DMS53 (cell line): ENCODE measurements at regions not wholly inside any gene's neighbourhood (a gene's known extent, or its start where the extent isn't known, plus 50 kb on each side); places are given as distances from the start of the nearest gene placed in this dataset.
"Not testable (repeated sequence)": the region's sequence is repeated elsewhere in the genome, so short reads cannot be mapped to it uniquely, and the experiment has no call there.

ENCODE experiments used
- DNase-seq: peaks from one replicate; lab custom pipeline; 2025; lab: John Stamatoyannopoulos, UW

DNA sequence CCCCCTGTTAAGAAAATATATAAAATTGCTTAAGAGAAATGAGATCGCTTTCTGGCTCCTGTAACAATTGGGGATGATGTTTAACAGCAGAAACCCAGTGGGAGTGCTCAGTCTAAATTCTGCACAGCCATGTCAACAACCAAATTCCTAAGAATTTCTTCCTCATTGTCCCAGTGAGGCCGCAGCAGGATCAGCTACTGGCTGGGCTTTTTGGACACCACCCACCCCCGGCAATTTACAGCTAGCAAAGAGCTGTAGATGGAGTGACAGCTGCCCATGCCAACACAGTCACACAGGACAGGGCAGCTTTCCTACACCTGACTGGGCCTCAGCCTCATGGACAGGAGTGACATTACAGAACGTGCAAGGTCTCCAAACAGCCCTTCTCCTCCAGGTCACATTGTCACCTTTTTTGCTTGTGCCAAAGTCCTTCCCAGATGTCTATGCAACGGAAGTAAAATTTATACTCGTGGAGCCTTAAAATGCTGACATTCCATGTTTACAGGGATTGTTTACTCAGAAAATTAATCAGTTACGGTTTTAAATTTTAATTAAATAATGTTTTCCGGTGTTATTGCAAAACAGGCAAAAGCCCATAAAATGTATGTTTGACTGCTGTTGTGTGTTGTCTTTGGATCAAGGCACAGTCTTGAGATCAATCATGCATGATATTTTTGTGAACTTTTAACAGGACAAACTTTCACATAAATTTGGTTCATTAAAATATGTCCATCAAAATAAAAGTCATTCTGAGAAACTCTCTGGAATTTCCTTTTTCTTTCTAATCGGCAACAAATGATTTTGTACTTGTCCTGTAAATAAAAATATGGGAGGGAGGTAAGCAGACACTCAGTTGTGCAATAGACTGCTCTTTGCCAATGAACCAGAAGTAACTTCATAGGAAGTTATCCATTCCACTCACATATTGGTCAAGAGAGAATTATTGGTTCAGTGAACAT is 943.2 kb downstream of the MCTP2 start:
- no peak for DNase-seq

DNA sequence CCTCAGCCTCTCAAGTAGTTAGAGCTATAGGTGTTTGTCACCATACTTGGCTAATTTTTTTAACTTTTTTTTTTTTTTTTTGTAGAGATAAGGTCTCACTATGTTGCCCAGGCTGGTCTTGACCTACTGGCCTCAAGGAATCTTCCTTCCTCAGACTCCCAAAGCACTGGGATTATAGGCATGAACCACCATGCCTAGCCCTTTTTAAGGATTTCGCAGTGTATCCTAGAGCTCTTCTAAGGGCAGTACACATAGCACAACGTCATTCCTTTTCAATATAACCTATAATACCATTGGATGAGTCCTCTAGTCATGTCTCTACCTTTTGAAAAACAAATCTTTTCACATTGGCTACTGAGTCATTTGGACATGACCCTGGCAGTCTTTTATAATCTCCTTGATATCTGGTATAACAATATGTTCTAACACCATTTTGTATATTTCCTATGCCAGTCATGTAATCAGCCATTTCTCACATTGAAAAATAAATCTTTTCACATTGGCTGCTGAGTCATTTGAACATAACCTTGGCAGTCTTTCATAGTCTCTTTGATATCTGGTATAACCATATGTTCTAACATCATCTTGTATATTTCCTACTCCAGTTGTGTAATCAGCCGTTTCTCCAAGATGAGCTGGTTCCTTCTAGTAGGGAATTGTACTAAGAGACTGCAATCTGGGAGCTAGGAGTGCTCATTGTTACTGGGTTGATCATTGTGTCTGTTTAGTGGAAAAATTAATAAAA is 944.7 kb downstream of the MCTP2 start:
- DNase-seq, result no peak

DNA sequence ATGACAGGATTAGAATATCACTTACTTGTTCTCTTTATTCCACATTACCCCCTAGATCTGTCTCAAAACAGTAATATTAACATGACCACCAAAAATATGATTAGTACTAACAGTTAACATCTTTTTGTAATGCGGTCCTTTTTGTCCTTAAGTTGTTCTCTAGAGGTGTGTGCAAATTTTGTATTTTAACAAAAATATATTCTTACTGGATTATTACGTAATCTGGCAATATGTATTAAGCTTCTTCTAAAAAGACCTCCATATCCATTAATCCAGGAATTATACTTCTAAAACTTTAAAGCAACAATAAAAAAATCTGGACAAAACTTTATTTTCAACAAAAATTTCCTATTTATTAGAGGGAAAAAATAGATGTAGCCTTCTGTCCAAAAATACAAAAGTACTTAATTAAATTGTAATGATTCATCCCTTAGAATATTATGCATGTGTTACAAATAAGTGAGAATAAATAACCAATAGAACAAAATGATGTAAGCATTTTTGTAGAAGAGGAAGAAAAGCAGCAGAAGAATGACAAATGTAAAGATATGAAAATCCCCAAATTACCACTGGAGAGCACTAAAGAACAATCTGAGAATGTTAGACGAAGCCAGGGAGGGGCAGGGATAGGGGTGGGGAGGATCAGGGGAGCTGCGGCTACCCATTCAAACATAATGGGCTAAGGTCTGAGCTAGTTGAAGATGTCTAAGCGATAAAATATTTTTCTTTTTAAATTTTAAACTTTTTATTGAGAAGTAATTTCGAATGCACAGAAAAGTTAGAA is 945.6 kb downstream of the MCTP2 start:
- no peak for DNase-seq

DNA sequence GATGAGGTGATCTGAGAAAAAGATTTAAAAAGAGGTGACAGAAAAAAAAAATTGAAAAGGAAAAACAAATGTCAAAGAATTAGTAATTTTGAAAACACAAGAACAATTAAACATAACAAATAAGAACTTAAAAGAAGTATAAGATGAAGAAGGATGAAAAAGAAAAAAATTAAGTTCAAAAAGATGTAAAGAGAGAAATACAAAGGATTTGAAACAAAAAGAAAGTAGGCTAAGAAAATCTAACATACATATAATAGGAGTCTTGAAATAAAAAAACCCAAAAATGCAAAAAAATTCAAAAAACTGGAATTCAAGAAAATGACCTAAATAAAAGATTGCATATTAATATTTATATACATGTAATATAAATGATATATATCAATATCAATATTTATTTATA is 949.2 kb downstream of the MCTP2 start:
- no peak for DNase-seq

DNA sequence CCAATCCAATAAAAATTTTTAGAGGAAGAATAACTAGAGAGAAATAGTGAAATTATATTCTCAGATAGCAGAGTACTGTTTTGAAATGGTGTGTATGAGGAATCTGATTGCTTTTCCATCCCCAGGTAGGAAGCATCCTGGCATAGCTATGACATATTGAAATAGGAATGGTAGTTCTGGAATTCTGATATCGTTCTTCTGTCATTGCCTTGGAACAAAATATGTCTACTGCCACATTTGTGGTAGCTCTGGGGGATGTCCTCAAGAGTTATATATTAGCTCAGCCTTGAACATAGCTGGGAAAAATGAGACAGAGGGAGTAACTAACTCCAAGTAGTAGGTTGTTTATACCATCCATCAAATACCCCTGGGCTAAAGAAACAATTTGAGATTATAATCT is 950.7 kb downstream of the MCTP2 start:
- no peak for DNase-seq

DNA sequence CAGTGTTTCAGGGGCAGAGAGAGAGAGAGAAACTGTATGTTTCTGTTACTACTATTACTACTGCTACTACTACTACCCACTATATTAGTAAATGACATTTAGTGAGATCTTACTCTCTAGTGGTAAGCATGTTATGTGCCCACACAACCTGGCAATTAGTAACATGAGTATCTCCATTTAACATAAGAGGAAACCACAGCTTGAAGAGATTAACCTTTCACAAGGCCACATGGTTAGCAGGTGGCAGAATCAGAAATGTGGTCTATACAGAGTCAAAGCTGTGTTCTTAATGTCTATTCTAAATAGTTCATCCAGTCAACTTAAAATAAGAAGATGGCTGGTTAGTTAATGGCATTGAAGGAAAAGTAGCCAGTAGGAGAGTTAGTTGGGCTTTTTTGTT is 961.6 kb downstream of the MCTP2 start:
- DNase-seq, result no peak

DNA sequence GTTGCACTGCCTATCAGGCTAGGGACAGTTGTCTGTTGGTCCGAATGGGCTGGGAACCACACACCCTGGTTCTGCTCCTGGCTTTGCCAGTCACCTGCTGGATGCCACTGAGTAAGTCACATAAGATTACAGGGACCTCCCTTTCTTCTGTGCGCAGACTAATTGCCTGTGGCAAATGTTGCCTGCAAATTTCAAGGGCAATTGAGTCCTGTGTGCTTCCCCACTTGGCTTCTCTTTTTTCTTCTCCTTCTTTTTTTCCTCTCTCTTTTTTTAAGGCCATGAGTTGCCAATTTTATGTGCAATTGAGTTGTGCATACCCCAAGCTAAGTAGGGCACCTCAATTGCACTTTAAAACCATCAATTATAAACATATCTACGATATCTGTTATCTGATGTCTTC is 963.4 kb downstream of the MCTP2 start:
- no peak for DNase-seq

DNA sequence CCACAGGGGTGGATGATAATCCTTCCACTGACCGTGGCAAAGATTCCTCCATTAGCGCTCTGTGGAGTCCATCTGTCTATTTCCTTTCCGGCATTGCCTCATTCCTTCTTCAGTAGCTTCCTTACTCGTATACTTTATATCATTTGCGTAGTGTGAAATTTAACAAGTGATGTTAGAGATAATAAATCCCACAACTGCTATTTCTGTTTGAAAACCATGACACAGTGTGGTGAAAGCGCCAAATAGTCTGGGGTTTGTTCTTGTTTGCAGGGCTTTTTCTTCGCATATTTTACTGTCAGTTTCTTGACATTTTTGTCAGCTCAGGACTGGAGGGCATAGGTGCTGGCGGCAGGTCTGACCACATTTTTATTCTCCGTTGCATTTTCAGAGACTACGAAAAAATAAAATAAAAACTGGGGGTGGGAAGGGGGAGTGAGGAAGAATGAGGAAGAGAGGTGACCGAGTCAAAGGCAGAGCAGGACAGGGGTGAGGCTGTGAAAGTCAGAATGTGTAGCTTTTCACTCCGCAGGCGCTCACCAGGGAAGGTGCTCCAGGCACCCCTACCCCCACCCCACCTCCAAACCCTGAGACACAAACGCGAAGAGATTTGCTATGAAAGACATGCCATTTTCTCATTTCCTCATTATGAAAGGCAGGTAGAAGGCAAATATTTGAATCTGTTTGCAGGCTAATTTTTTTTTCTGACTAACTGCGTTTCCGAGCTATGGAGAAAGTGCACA is 965.0 kb downstream of the MCTP2 start:
- no peak for DNase-seq

DNA sequence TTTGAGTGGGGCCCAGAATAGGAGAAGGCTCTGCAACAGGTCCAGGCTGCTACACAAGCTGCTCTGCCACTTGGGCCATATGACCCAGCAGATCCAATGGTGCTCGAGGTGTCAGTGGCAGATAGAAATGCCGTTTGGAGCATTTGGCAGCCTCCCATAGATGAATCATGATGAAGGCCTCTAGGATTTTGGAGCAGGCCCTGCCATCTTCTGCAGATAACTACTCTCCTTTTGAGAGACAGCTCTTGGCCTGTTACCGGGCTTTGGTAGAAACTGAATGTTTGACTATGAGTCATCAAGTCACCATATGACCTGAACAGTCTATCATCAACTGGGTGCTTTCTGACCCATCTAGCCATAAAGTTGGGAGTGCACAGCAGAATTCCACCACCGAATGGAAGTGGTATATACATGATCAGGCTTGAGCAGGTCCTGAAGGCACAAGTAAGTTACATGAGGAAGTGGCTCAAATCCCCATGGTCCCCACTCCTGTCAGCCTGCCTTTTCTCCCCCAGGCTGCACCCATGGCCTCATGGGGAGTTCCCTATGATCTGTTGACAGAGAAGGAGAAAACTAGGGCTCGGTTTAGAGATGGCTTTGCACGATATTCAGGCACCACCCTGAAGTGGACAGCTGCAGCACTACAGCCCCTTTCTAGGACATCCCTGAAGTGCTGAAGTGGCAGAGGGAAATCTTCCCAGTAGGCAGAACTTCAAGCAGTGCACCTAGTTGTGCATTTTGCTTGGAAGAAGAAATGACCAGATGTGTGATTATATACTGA is 971.4 kb downstream of the MCTP2 start:
- no peak for DNase-seq

DNA sequence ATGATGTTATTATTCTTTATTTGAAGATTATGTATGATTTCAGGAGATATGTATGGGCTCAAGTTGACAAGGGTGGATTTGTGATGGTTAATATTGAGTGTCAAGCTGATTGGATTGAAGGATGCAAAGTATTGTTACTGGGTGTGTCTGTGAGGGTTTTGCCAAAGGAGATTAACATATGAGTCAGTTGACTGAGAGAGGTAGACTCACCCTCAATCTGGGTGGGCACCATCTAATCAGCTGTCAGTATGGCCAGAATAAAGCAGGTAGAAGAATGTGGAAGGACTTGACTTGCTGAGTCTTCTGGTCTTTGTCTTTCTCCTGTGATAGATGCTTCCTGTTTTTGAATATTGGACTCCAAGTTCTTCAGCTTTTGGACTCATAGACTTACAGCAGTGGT is 973.7 kb downstream of the MCTP2 start:
- no peak for DNase-seq

DNA sequence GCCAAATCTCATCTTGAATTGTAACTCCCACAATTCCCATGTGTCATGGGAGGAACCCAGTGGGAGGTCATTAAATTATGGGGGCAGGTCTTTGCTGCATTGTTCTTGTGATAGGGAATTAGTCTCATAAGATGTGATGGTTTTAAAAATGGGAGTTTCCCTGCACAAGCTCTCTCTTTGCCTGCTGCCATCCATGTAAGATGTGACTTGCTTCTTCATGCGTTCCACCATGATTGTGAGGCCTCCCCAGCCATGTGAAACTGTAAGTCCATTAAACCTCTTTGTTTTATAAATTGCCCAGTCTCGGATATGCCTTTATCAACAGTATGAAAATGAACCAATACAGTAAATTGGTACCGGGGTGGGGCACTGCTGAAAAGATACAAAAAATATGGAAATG is 974.5 kb downstream of the MCTP2 start:
- not testable (repeated sequence) for DNase-seq

DNA sequence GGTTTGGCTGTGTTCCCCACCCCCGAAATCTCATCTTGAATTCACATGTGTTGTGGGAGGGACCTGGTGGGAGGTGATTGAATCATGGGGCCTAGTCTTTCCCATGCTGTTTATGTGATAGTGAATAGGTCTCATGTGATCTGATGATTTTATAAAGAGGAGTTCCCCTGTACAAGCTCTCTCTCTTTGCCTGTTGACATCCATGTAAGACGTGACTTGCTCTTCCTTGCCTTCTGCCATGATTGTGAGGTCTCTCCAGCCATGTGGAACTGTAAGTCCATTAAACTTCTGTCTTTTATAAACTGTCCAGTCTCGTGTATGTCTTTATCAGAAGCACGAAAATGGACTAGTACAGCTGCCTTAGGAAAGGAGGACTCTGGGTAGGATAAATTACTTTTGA is 976.7 kb downstream of the MCTP2 start:
- no peak for DNase-seq

DNA sequence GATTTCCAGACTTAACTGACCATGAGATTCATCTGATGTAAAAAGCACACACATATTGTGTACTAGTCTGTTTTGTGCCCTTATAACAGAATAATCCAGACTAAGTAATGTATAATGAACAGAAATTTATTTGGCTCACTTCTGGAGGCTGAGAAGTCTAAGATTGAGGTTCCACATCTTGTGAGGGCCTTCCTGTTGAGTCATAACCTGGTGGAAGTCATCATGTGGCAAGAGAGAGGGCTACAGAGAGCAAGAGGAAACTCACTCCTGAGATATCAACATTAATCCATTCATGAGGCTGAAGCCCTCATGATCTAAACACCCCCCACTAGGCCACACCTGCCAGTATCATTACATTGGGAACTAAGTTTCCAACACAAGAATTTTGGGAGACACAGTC is 977.6 kb downstream of the MCTP2 start:
- DNase-seq, result no peak

DNA sequence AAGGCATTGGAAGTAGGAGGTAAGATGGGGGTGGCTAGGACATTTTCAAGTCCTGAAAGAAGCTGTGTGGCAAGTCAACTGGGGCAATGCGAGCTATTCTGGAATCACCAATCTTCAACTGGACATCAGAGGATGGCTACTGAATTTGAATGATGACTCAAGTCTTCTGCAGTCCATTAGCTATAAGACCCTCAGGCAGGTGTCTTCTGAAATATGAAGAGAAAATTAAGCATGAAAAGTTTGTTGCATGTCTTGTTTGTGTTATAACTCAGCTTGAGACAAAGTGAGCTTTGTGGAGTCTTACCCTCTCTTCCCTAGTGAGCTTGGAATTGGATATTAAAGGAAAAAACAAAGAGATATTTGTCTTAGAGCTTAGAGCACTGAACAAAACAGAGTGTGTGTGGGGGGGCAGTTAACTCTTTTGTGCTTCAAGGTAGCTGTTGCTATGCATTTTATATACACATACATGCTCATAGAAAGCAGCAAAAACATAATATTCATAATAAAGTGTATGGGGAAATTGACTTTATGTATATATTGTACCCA is 979.1 kb downstream of the MCTP2 start:
- DNase-seq, result no peak

DNA sequence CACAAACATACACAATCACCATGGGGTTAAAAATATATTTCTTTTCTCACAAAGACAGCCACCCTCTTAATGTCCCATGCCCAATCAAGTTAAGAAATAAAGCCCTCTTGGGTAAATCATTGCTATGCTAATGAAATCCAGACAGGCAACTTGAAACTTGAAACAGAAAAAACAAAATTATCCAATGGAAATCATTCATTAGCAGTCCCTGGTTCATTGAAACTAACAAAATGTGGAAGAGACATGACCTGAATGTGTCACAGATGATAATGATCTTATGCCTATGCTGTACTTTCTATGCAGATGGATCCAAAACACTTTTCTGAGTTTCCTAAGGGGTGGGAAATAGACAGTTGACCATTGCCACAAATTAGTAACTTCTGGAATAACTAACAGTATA is 983.7 kb downstream of the MCTP2 start:
- DNase-seq, result no peak

DNA sequence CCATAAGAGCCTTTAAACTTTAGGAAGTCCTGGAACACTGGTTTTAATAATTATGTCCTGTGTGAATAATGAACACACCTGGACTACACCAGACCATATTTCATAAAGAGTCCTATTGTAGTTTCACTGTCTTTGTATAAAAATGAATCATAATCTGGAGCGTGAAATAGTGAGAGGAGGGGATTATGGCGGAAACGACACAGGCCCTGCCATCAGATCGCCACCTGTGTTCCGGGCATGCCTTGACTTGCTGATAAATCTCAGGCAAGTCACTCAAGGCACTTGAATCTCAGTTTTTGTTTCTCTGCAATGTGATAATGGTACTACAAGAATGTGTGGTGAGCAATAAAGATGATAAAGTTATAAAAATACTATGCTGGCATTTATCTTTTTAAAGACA is 995.5 kb downstream of the MCTP2 start:
- no peak for DNase-seq

DNA sequence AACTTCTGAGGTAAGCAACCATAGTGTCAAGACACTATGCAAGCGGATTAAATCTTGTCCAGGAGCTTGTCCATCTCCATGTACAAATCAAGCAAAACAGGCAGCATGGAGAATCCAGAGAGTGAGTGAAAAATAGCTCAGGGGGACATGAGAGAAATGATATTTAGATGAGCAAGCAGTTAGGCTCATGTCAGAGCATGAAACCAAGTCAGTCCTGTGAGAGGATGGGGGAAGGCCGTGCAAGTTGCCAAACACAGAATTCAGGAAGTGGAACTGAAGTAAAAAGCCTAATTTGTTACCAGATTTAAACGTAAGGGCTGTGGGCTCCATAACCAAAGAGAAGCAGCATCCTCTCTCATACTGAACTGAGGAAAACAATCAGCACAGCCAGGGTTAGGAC is 995.9 kb downstream of the MCTP2 start:
- no peak for DNase-seq

DNA sequence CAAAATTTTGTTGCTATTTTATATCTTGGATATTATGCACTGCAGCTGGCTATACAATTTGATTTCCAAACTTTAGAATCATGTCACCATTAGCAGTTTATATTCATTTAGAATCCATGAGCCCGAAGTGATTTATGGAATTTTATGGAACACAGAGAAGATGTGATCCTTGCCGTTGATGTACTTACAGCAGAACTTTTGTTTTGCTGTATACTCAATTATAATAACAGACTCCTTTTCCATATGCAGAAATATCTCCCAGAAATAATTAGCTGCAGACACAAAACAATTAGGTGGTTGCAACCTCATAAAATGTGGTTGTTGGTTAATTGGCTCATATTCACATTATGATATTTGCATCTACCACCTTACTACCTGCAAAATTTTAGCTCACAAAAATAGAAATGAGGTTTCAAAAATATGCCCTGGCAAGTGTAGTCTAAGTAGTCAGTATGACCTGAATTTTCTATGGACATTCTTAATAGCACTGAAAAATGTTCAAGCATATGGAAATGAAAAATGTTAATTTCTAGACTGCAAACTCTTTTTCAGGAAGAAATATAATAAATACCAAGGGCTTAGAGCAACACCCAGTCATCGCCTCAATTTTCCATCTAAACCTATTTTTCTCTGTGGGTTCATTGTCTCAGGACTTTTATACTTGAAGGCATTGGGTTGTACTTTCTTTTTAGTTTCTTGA is 997.6 kb downstream of the MCTP2 start:
- DNase-seq, result no peak

DNA sequence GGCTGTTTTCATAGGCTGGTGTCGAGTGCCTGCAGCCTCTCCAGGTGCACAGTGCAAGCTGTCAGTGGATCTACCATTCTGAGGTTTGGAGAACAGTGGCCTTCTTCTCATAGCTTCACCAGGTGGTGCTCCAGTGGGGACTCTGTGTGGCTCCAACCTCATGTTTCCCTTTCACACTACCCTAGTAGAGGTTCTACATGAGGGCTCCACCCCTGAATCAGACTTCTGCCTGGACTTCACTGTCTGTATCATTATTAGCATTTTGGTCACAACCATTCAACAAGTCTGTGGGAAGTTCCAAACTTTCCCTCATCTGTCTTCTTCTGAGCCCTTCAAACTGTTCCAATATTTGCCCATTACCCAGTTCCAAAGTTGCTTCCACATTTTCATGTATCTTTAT is 1003.7 kb downstream of the MCTP2 start:
- DNase-seq, result no peak
